GM12872 (cell line): ENCODE measurements at regions not wholly inside any gene's neighbourhood (a gene's known extent, or its start where the extent isn't known, plus 50 kb on each side); places are given as distances from the start of the nearest gene placed in this dataset.

Experiments used
- CTCF ChIP-seq: IDR thresholded peaks from 3 replicates; pipeline ENCODE4 v1.5.1; 2011; ENCODE audit warnings: low read depth, mild to moderate bottlenecking, low read length, moderate library complexity; ENCODE audit not compliant: insufficient read depth

DNA sequence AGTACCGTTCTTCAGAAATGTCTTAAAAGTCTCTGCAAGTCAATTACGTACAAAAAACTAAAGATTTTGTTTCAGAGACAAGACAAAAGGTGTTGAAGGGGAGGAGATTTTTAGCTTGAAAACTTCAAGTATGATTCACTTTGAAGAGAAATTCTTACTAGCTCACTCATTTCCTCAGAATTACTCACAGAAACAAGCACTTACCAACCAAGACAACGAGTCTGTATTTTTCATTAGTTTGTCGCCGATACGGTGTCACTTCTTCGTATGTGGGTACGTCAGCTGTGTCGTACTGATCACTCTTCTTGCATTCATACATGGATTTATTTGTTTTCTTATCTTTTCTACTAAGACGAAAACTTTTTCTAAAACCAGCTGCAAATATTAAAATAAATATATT, 90.6 kb upstream of the ODAD2 start:
- TF ChIP-seq CTCF: no peak

GRCh38 chr10:28087661-28088351, 88.9 kb upstream of the ODAD2 start:
- no peak for TF ChIP-seq CTCF

DNA sequence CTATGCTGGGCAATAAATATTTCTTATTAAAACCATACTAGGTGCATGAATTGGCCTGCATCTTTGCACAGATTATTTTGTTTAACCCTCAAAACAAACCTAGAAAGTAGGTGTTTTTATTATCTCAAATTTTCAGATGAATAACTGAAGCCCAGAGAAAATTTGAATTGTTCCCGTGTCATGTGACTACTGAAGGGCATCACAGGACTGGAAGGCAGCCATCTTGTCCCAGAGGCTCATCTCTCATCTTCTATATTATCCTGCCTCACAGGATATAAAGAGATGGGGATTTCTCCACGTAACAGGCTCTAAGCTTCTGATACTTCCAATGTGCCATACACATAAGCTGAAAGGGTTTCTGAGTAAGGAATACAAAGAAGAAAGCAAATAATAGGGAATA, 84.0 kb upstream of the ODAD2 start:
- no peak for TF ChIP-seq CTCF

GRCh38 chr10:28082316-28082715, 83.4 kb upstream of the ODAD2 start:
- no peak for TF ChIP-seq CTCF

DNA sequence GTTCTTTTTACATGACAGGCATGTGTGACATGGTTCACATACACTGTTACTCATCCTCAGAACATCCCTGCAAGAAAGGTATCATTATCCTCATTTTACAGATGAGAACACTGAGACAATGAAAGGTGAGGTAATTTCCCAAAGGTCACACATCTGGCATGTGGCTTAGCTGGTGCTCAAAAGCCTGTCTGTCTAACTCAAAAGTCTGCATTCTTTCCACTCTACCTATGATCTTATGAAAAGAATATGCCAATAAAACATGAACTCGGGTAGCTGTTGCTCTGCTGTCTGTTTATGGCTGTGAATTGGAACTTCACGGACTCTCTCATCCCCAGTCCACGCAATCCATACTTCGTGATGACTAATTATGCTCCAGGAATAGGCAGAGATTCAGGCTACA, 79.0 kb upstream of the ODAD2 start:
- no peak for TF ChIP-seq CTCF

GRCh38 chr10:28075424-28075823, 76.5 kb upstream of the ODAD2 start:
- no peak for TF ChIP-seq CTCF

DNA sequence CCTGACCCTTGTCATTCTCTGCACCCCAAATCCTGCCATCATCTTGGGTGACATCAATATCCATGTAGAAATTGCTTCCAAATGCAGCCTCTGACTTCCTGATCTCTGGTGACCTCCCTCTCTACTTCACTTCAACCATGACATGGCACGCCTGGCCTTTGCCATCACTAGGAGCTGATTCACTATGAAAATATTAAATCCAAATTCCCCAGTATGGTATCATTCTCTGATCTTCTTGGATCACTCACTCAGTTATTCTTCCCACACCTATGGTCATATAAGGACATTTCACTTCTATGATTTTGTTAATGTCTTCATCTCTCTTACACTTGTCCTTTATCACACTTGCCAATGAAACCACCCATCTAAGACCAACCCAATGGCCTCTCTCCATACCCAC, 73.7 kb upstream of the ODAD2 start:
- no peak for TF ChIP-seq CTCF

DNA sequence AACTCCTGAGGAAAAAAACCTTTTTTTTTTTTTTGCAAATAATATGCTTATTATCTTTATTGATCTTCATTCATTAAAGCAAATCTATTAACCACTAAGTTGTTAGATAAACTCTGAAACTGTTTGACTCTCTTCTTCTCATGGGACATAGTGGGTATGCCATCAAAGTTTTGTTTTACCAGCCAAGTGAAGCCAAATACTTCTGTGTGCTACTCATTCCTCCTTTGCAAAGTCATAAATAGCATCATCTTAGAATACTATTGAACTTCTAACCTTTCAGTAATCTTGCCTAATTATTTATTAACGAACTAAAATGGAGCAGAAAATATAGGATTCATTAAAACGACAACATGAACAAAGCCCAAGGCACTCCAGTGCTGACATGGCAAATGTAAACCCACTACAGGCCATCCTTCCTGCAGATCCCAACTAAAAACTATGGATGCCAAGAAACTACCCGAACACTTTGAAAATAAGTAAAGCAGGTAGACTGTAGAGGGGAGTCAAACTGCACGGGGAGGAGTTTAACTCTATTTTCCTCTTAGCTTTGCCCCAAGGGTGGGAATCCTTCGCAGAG, 61.2 kb upstream of the ODAD2 start:
- TF ChIP-seq CTCF: no peak
